OCI-M1 (cell line): ENCODE measurements at regions not wholly inside any gene's neighbourhood (a gene's known extent, or its start where the extent isn't known, plus 50 kb on each side); places are given as distances from the start of the nearest gene placed in this dataset.
A peak's percentile ranks its signal among the peaks of the same experiment; 100 is the strongest.

Experiments used
- DNase-seq: peaks from one replicate; lab custom pipeline; 2025; lab: John Stamatoyannopoulos, UW

DNA sequence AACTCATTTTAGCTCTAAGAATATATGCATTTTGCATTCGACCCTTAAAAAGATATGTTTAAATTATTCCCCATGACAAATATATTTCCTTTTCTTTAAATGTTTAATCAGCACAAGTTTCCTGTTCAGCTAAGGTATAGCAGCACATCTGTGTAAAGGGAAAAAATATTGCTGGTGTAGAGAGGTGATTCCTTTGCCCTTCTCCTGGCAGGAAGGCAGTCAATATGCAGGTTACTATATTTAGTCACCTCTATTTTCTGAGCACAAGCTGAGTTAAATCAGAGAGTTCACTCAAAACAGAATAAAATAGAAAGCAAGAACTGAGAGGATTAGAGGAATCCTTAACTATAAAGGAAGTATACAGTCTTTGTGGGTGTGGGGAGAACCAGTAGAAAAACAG, 274.4 kb upstream of the PCSK5 start:
- no peak for DNase-seq

DNA sequence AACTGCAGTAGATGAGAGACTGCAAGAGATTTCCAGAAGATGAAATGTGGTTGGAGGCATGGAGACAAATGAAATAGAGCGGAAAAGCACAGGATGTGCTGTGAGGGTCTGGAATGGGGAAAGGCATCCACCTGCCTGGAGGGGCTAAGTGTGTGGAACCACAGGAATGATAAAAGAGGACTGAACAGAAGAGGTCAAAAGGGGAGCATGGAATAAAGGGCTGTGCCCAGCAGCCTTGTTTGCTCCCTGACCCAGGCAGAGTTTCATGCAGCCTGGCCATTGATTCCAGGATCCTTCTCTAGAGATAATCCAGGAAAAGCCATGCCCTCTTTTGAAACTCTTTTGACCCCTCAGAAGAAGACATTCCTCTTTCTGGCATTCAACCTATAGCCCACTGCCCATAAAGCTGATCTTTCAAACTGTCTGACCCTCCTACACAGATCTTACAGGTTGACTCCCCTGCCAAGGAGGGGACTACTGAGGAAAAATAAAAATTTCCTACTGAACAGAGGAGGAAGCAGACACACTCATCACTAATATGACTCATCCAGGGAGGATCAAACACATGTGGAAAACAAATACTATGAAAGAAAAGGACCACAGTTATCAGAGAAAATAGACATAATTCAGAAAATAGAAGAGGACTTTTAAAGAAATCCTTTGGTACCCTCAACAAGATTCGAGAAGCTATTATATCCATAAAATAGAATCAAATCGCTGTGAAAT, 273.5 kb upstream of the PCSK5 start:
- DNase-seq: no peak

DNA sequence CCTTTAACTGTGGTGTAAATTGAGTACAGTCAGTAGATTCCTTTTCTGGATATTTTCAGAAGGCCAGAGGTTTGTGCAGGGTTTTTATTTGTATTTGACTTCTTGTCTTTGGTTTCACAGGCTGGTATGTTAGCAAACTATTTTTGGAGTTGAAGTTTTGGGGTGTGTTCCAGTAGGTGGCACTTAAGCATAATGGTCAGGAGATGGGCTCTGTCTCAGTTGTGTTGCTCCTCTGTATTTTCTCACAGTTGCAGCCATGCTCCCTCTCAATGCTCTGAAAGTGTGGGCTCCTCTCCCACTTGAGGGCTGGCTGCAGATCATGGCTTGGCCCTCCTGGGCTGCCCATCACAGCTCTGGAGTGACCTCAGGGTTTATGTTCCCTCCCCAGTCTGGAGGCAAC, 267.0 kb upstream of the PCSK5 start:
- no peak for DNase-seq

DNA sequence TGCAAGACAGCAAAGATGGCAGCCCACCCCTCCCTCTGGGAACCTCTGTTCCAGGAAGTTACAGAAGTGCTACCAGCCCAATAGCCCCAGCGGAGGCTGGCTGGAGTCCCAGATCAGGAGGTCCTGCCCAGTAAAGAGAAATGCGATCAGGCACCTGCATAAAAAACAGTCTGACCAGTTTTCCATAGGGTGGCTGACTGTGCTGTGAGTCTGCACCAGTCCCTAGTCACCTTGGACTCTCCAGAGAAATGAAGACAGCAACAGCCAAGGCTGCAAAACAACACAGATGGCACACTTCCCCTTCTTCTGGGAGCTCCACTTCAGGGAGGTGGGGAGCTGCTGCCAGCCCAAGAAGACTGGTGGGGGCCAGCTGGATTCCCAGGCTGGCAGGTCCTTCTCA, 265.5 kb upstream of the PCSK5 start:
- no peak for DNase-seq

DNA sequence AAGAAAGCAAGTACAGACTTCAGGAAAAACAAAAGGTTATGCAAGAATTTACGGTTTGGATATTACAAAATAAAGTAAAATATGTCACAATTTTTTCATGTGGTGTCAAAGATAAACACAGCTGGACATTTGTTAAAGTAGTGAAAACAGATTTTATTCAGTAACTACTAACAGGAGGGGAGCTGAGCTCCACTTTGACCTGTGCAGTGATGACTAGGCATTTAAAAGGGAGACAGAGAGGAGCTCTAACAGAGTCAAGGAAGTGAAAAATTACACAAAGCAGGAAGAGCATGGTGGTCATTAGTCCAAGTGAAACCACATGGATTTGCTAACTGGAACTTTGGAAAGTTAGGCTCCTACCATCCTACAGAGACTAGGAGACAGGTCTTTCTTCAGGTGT, 263.6 kb upstream of the PCSK5 start:
- DNase-seq: peak; percentile 17

DNA sequence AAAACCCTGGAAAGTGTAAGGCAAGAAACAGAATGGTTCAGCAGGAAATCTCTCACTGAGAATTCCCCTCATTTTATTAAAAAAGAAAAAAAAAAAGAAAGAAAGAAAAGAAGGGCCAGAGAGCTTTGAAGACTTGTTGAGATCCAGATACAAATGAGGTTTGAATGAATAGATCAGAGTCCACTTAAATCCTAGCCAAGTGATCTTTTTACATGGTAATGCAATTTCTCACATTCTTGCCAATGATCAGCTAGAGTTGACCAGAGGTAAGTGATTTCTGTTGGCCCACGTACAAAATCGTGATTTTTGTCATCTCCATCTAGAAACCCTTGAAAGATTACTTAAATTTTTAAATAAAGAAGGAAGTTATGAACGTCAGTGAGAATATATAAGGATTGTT, 261.5 kb upstream of the PCSK5 start:
- DNase-seq: no peak

DNA sequence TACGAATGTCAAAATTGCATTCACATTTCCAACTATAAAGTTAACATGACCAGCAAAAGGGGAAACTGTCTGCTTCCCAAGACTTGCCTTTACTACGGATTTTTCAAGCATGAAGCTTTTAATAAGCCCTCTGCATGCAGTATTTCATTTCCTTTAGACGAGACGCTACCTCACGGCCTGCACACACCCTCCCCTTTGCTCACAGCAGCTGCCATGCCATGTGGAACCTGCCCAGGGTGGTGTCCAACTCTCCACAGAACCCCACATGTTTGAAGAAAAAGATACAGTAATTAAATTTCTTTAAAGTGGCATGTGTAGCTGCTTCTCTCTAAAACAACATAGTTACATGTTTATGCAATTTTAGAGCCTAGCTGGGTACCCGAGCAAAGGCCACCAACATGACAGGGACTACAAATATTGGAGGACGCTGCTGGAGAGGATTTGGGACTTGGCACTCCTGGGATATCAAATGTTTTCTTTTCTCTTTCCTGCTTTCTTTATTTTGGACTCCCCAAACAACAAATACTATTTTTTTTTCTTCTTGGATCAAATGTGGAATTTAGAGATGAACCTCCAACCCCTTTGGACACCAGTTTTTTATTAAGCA, 256.9 kb upstream of the PCSK5 start:
- no peak for DNase-seq

DNA sequence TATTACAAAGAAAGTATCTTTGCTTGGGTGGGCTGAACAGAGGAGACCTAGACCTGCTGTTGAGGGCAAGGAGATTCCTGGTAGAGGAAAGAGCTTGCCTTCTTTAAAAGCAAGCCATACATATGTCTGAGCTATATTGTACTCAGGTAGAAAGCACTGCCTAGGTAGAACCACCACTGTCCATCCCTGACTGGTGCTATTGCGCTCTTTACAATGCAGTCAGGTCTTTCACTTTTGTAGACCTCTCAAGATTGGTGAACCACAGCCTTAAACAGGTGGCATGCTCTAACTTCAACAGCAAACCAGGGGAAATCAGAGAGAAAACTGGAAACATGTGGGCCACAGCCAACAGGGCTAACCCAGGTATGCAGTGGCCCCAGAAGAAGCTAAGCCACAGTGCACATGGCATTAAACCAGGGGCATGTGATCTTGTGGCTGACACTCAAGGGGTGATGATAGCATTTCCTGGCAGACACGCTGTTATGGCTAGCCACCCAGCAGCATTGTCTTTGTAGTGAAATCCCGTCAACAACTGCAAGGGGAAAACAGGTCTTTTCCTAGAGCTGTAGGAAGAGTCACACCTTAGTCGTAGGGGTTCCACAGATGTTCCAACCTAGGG, 253.9 kb upstream of the PCSK5 start:
- no peak for DNase-seq

DNA sequence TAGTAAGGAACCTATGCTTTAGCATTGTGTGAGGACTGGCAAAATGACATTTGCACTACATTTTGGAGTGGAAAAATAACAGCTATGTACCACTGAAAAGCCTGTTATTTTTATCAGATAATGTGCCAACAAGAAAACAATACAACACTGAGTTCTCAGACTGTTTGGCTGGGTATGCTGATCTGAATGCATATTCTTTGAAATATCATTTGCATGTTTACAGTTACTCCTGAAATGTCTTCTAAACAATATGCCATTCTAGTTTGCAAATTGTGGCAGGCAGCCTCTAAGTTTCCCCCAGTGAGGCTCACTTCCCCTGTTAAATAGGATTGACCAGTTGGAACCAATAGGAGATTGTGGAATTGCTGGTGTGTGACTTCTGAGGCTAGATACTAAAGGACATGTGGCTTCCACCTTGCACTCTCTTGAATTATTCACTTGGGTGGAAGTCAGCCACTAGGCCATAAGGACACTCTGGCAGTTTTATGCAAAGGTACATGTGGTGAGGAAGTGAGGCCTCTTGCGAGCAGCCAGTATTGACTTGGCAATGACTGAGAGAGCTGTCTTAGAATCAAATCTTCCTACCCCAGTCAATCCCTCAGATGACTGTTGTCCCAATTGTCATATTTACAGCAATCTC, 250.4 kb upstream of the PCSK5 start:
- no peak for DNase-seq

DNA sequence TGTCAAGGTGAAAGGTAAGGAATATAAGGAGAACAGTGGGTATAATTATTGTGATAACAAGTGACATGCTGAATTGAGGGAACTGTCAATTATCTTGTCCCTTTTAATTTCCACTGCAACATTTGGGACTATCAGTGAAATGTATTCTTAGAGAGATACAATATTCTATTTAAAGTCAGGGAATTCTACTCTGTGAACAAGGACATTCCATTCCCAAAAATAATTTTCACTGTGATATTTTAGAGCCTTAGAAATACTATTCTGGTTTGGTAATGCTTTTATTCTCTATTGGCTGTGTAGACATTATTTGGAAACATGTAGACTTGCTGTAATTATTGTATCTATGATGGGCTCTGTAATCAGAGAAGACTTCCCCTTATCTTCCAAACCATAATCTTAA, 248.0 kb upstream of the PCSK5 start:
- no peak for DNase-seq

DNA sequence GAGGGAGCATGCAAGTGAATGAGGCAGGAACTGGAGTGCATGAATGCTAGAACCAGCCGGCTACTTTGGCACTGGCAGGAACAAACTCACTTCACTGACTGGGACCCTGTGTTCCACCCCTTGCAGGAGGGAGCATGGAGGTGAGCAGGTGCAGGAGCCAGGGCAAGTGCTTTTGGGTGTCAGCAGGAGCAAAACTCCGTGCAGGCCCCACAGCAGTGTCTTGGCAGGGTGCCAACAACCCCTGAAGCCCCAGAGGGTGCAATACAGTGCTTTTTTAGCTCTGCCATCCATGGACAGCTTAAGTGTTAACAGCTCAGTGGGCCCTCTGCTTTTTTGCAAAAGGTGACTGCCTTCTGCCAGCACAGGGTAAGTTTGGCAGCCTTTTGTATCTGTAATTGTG, 245.8 kb upstream of the PCSK5 start:
- DNase-seq: no peak

DNA sequence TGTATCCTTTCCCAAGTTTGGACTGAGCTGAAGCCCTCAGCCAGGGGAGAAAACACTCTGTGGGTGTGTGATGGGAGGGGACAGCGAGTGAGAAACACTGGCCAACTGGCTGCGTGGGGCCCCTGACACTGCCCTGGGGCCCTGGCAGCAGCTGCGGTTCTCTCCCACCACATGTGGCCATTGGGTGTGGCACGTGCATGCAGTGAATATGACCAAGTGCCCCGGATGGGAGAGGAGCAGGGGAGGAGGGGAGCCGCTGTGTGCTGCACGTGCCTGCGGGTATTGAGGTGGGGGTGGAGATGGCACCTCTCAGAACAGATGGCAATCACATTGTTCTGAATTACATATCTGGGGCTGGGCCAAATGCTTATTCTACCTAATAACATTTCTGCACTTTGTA, 242.4 kb upstream of the PCSK5 start:
- no peak for DNase-seq

DNA sequence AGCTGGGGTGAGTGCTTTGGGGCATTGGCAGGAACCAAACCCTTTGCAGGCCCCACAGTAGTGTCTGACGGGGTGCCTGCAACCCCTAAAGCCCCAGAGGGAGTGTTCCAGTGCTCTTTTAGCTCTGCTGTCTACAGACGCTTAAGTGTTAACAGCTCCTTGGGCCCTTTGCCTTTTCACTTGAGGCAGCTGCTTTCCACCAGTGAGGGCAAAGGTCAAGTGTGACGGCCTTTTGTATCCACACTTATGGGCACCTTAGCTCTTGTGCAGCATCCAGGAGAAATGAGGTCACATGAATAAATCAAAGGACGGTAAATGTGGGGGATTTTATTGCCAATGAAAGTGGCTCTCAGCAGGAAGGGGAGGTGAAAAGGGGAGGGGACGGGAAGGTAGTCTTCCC, 241.4 kb upstream of the PCSK5 start:
- no peak for DNase-seq

DNA sequence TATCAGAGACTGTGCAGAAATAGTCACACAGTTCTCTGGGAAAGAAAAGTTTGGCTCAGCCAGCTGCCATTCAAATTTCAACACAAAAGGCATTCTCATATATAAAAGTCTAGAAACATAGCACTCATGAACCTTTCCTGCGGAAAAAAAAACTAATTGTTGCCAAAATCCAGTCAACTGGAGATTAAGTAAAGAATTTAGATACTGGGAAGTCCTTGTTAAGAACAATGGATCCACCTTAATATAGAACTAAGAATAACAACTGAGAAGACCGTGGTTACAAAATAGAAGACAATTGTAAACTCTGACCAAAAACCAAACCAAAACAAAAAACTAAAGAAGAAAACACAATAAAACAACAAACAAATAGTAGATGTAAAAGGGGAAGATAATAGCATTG, 238.8 kb upstream of the PCSK5 start:
- DNase-seq: no peak

DNA sequence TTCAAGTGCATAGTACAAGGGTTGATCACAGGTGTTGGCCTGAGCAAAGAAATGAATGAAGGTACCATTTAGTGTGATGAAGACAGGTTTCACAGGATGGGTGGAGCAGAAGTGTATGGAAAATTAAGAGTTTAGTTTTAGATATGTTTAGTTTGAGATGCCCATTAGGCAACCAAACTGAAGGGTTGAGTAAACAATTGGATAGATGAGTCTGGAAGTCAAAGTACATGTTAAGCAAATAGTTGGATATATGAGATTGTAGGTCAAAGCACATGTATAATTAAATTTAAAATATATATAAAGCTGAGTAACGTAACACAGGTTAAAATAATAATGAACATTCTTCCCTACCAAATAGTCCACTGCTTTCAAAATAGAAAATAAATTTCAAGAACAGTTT, 237.1 kb upstream of the PCSK5 start:
- no peak for DNase-seq

DNA sequence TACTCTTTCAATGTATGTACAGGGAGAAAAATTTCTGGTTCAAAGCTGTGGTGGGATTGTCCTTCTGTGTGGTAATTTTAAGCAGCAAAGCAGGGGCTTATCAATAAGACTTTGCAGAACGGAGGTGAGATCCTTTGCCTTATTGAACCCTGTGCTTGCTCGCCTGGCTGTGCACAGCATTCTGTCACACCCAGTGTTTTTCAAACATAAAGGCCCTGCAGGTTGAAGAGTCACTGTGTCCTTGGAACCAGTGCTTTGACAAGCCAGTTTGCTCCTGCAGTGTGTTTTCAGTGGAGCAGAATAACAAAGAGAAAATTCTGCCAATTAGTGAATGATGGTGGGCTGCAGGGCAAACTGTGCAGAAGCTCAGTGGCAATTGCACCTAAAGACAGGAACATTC, 236.7 kb upstream of the PCSK5 start:
- no peak for DNase-seq

DNA sequence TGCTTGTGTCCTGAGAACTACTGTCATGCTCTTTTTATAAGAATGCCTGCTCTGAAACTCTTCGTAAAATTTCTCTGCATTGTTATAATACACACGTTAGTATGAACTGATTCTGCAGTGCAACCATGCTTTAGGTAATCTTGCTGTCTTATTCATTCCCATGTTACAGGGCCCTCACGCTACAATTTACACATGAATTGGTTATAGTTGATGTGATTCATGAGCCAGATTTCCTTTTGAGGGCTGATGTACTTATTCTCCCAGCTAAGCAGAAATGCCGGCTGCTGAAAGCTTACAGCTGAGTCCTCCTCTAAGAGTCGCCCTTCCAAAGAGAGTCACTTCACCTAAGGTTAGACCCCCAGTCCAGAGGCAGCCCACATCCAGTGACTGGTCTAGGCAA, 233.5 kb upstream of the PCSK5 start:
- no peak for DNase-seq

DNA sequence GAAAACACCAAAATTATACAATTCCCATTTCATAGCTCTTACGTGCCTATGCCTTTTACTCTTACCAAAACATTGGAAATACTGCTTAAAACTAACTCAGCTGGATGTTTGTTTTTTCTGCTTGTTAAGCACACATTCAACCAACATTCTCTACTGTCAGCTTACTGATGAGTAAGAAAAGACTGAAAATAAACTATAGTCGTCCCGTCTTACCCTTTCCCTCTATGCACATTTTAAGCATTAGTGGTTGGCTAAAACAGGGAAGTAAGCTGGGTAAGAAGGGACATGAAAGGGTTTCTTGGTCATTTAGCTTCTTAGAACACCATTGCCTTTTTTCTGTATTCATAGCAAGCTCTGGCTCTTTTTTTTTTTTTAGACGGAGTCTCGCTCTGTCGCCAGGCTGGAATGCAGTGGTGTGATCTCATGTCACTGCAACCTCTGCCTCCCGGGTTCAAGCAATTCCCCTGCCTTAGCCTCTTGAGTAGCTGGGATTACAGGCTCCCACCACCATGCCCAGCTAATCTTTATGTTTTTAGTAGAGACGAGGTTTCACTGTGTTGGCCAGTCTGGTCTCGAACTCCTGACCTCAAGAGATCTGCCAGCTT, 232.1 kb upstream of the PCSK5 start:
- DNase-seq: no peak

DNA sequence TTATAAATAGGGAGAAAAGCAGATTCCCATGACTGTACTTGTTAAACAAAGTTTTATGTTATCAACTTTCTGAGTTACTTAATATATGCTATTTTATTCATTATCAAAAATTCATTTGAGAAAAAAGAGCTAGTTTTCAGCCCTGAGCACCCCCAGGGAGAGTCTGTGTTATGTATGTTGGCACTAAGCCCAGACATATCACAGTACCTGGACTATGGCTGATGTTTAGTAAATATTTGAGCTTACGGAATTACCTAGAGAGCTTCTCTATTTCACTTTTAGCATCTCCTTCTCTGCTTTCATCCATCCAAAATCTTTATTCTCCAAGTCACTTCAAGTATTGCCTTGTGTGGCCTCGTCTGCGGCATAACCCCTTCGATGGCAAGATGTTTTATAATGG, 225.9 kb upstream of the PCSK5 start:
- DNase-seq: no peak

DNA sequence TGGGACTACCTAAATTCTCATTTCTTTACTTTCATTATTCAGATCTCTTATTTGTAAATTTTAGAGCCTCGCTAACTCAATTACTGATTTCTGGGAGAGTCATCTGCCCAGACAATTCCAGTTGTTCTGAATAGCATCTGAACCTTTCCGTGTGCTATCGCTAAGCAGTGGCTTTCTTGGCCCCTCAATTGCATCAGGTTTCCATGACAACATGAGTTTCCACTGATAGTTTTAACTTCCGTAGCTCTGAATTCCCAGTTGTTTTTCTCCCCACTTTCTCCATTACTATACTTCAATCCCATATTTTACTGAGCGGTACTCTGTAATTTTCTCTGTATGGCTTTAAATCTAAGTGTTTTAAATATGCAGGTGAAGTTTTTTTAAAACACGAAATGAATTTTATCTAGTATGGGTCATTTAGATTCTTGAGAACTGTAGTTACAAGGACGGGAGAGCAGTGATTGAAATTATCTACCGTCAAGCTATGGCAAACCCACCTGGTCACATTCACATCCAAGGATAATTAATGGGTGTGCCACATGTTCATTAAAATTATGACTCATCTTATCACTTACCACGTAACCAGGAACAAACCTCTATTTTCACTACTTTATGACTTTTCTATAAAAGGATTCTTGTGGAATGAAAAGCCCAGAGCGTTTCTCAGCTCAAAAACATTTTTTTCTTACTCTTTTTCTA, 223.5 kb upstream of the PCSK5 start:
- DNase-seq: no peak

DNA sequence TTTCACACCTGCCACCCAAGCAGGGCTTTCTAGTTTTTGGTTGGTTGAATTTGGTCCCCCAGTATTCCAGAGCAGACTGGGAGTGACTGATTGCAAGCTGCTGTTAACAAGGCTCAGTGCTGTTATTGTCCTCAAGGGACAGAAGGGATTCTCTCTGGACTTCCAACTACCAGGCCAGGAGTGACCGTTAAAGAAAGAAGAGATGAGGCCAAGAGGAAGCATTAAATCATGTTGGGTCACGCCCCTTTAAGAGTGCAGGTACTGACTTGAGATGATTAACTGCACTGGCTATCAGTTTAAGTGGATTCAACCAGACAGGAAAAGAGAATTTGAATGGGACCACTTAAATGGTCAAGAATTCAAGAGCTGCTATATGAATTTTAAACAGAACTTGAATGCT, 220.8 kb upstream of the PCSK5 start:
- no peak for DNase-seq

DNA sequence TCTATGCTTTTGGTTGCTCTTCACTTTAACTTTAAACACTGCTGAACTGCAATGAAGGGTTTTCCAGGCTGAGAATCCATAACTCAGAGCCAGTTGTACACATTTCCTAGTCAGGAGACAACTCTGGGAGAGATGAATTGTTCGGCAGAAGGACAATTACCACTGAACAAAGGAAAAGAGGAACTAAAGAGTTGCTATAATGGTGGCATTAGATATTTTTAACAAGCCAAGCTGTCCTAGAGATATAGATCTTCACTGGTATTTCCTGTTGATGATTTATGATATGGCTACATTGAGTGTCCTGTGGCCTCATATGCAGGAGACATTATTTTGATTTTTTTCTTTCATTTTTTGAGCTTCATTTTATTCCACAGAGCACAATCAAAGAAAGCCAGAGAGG, 219.1 kb upstream of the PCSK5 start:
- peak; percentile 24 for DNase-seq
